Skeletal muscle satellite cell (primary cell): ENCODE measurements at regions not wholly inside any gene's neighbourhood (a gene's known extent, or its start where the extent isn't known, plus 50 kb on each side); places are given as distances from the start of the nearest gene placed in this dataset. TPM values are rescaled to one million over a fixed set of nuclear protein-coding genes. Genes with fewer than 3 reads are reported as not detected.

ENCODE experiments used
- H3K27me3 ChIP-seq: 2 replicates; pipeline ENCODE4 v1.7.0; 2013; ENCODE audit warnings: low read length; ENCODE audit not compliant: control insufficient read depth, insufficient read depth
- H3K36me3 ChIP-seq: 2 replicates; pipeline ENCODE4 v1.7.0; 2013; ENCODE audit warnings: mild to moderate bottlenecking, control low read depth, low read length; ENCODE audit not compliant: insufficient read depth
- H3K4me1 ChIP-seq: 2 replicates; pipeline ENCODE4 v1.7.0; 2013; ENCODE audit warnings: low read length; ENCODE audit not compliant: control insufficient read depth, insufficient read depth
- H3K4me2 ChIP-seq: 2 replicates; pipeline ENCODE4 v1.7.0; 2013; ENCODE audit warnings: mild to moderate bottlenecking, low read length
- H3K4me3 ChIP-seq: 2 replicates; pipeline ENCODE4 v1.7.0; 2013; ENCODE audit warnings: low read length
- H3K9ac ChIP-seq: 2 replicates; pipeline ENCODE4 v1.7.0; 2013; ENCODE audit warnings: mild to moderate bottlenecking, low read depth, low read length, moderate library complexity
- H3K9me3 ChIP-seq: replicated peaks from 2 replicates; pipeline ENCODE4 v1.7.0; 2013; ENCODE audit warnings: mild to moderate bottlenecking, control low read depth, low read length
- small RNA-seq: library from RNA; depleted of rRNA; stranded (forward); fragments of <200 nt; gene quantifications from one replicate; pipeline ENCODE3, GENCODE V24; 2012

DNA sequence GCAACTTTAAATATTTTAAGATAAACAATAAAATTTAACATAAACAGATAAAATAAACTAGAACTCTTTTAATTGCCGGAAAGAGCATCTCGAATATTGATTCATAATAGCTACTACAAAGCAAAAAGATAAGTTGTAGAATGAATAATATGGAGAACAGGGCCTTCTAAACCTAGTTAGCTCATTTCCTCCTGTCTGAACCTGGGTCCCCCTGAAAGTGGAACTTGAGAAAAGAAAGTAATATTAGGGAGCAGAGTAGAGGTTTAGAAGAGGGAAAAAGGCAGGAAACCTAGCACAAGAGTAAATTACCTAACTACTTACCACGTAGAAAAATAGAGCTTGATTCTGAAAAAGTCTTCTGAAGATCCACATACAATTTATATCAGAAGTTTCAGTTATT lies 80.7 kb upstream of the NETO1 start:
- no peaks in the 10 kb centered on the region for H3K36me3 ChIP-seq
- no peaks in the 10 kb centered on the region for H3K4me1 ChIP-seq
- no peaks in the 10 kb centered on the region for H3K9me3 ChIP-seq
- no peaks in the 10 kb centered on the region for H3K27me3 ChIP-seq
- H3K4me2 ChIP-seq, result no peak overlapping the region
- no peak overlapping the region for H3K4me3 ChIP-seq
- no peak overlapping the region for H3K9ac ChIP-seq

DNA sequence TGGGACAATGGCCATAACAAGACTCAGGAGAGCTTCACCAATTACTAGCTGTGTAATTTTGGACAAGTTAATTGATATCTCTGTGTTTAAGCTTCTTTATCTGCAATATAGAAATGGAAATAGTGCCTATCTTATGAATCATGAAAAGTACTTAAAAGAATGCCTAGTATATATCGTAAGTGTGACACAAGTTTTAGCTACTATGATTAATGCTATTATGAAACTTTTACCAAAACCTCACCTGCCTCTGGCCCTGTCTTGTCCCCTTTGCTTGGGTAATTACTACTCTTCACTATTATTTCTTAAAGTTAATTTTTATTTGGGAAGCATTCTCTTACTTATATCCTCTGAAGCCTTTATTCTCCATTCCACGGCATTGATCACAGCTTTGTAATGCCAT lies 75.0 kb upstream of the NETO1 start:
- Histone ChIP-seq H3K36me3 (no peaks in the 10 kb centered on the region), H3K4me3 (no peak overlapping the region), H3K27me3 (no peaks in the 10 kb centered on the region), H3K9ac (no peak overlapping the region), H3K9me3 (no peaks in the 10 kb centered on the region), H3K4me1 (no peaks in the 10 kb centered on the region), H3K4me2 (no peak overlapping the region)

DNA sequence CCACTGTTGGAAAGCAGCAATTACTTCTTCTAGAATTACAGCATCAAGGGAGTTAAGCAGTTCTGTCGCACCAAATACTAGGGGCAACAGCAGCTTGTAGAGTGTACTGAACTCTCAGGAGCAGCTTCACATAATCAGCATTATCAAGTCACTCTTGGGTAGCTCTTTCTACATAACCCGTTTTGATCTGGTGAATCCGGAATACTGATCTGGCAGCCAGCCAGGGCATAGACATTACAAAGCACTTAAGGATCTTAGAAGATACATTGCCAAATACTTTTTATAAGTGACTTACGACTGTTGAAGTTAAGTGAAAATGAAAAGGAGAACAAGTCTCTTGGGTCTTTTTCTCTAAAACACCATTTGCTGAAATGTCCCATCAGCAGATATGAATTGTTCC lies 73.2 kb upstream of the NETO1 start:
- Histone ChIP-seq H3K9ac (no peak overlapping the region), H3K27me3 (no peaks in the 10 kb centered on the region), H3K4me2 (no peak overlapping the region), H3K9me3 (no peaks in the 10 kb centered on the region), H3K4me3 (no peak overlapping the region), H3K36me3 (no peaks in the 10 kb centered on the region), H3K4me1 (no peaks in the 10 kb centered on the region)

DNA sequence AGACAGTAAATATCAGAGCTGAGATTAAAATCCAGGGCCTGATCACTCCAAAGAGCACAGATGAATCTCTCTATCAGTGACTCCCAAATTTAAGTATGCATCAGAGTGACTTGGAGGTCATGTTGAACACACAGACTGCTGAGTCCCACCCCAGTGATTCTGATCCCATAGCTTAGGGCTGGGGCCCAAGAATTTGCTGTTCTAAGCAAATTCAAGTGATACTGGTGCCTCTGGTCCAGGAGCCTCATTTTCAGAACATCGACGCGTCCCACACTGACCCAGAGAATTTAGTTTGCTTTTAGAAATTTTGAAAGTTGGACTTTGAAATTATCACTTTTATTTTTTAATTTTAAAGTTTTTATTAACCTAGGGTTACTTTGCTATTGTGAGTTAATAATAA lies 72.7 kb upstream of the NETO1 start:
- H3K27me3 ChIP-seq, result no peaks in the 10 kb centered on the region
- no peak overlapping the region for H3K4me2 ChIP-seq
- H3K4me3 ChIP-seq, result no peak overlapping the region
- no peaks in the 10 kb centered on the region for H3K36me3 ChIP-seq
- H3K9ac ChIP-seq, result no peak overlapping the region
- no peaks in the 10 kb centered on the region for H3K4me1 ChIP-seq
- no peaks in the 10 kb centered on the region for H3K9me3 ChIP-seq

DNA sequence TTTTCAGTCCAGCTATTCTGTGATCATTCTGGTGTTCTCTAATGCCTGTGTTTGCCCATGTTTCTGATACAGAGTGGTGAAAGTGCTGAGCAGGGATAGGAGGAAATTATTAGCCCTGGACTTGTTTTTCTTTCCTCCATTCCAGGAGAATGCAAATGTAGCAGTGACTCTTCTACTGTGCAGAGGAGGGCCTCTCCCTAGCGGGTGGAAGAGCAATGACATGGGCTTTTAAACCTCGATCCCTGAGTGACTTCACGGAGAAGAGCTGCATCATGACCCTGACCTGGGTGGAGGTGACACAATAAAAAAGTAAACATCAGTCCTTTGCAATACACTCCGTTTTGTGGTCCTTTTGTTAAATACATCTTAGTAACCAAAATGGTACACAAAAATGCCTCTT lies 68.0 kb upstream of the NETO1 start:
- Histone ChIP-seq H3K4me1 (no peaks in the 10 kb centered on the region), H3K36me3 (no peaks in the 10 kb centered on the region), H3K27me3 (no peaks in the 10 kb centered on the region), H3K9me3 (peaks cover 4% of the 10 kb centered on the region), H3K9ac (no peak overlapping the region), H3K4me2 (no peak overlapping the region), H3K4me3 (no peak overlapping the region)

DNA sequence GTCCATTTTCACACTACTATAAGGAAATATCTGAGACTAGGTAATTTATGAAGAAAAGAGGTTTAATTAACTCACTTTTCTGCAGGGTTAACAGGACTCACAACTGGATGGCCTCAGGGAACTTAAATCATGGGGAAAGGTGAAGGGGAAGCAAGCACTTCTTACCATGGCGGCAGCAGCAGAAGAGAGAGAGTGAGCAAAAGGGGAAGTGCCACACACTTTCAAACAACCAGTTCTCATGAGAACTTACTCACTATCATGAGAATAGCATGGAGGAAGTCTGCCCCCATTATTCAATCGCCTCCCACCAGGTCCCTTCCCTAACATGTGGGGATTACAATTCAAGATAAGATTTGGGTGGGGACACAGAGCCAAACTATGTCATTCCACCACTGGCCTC lies 55.1 kb upstream of the NETO1 start:
- Histone ChIP-seq H3K27me3 (no peaks in the 10 kb centered on the region), H3K9ac (no peak overlapping the region), H3K36me3 (no peaks in the 10 kb centered on the region), H3K4me2 (no peak overlapping the region), H3K9me3 (peaks cover 6% of the 10 kb centered on the region), H3K4me3 (no peak overlapping the region), H3K4me1 (no peaks in the 10 kb centered on the region)

Small RNA genes lying in the stretch of these regions (small RNA-seq; reads per million reads assigned to genes)
- not detected for gene RN7SL401P
